ENCODE measurements at regions not wholly inside any gene's neighbourhood (a gene's known extent, or its start where the extent isn't known, plus 50 kb on each side); places are given as distances from the start of the nearest gene placed in this dataset.

GRCh38 chr11:20250644-20251247 lies 90.5 kb upstream of the DBX1 start:
- no peak for DNase-seq (ENCODE audit: low spot score)

GRCh38 chr11:20249796-20250195 lies 89.5 kb upstream of the DBX1 start:
- DNase-seq (ENCODE audit: low spot score) = no peak

GRCh38 chr11:20249378-20249777 lies 89.1 kb upstream of the DBX1 start:
- DNase-seq (ENCODE audit: low spot score) = no peak

DNA sequence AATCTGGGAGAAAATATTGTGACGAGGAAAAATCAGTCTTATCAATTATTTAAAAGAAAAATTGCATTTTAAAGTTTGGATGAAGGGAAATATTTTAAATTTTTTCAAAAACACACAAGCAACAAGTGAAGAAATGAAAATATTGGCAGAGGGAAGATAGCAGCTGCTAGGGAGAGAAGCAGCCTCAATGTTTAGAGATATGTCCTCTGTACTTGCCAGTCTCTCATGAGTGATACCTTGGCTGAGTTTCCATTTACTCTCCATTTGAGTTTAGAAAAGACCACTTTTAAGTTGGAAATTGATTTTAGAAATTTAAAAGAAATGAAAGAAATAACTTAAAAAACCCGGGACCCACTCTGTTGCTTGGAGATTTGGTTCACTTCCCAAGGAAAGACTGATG lies 88.6 kb upstream of the DBX1 start:
- DNase-seq (ENCODE audit: low spot score) = no peak

DNA sequence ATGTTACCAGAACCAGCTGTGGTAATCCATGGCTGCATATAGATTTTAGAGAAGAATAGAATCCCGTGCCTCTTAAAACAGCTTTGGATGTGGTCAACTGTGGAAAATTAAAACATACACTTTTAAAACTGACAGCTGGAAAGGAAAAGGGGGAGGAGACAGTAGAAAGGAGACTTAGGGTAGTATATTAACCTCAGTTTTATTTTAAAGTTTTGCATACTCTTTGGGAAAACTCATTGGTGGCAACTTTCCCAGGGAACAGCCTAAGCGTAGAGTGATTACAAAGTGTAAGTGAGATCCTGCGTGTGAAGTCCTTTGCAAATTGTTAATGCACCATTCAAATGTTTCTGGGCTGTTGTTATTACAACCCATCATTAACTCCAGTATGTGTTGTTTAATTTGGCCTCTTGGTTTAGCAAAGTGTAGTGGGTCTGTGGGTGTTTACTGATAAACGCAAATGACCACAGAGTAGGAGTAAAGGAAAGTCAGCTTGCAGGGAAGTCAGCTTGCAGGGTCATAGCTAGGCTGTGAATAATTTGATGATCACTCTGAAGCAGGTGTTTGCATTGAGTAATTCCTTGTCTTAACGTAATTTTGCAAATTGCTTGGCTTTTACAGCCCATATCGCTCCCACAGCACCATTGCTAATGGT lies 88.0 kb upstream of the DBX1 start:
- no peak for DNase-seq (ENCODE audit: low spot score)

- no peak for DNase-seq (ENCODE audit: low spot score)
These were observed 87.3 kb upstream of the DBX1 start for GRCh38 chr11:20247591-20248007.

DNA sequence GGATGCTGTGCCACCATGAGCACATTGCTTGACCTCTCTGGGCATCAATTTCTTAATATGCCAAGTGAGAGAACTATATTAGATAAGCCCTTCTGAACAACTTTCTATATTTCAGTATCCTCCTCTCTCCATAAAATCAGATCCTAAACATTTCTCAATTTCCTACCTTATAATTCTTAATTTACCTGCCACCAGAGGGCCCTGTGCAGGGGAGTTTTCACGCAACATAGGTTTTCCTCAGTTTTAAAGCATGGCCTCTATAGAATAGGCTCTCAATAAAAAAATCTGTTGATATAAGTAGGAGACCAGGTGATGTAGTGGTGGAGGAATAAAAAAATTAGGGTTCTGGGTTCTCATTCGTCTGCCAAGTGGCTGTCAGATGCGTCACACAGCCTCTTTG lies 83.7 kb upstream of the DBX1 start:
- no peak for DNase-seq (ENCODE audit: low spot score)

GRCh38 chr11:20238712-20239111 lies 78.4 kb upstream of the DBX1 start:
- DNase-seq (ENCODE audit: low spot score) = no peak

GRCh38 chr11:20235164-20235563 lies 74.9 kb upstream of the DBX1 start:
- DNase-seq (ENCODE audit: low spot score) = no peak

GRCh38 chr11:20227631-20228030 lies 67.4 kb upstream of the DBX1 start:
- no peak for DNase-seq (ENCODE audit: low spot score)

- no peak for DNase-seq (ENCODE audit: low spot score)
These were observed 66.7 kb upstream of the DBX1 start for GRCh38 chr11:20226933-20227332.

DNA sequence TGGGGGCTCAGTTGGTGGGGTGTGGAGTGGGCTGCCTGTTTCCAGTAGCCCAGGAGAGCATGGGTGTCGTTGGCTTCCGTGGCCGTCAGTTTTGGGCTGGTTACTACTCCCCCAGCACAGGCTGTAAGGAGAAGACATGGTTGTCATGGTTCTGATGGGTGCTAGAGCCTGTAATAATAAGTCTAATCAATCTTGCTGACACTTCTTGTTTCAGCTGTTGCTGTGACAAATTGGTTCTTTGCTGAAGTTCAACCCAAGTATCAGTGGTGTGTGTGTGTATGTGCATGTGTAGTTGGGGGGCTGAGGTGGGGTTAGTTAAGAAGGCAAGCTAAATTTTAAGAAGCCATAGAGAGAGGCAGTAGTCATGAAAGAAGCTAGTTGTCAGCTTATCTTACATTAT lies 61.3 kb upstream of the DBX1 start:
- DNase-seq (ENCODE audit: low spot score) = no peak

DNA sequence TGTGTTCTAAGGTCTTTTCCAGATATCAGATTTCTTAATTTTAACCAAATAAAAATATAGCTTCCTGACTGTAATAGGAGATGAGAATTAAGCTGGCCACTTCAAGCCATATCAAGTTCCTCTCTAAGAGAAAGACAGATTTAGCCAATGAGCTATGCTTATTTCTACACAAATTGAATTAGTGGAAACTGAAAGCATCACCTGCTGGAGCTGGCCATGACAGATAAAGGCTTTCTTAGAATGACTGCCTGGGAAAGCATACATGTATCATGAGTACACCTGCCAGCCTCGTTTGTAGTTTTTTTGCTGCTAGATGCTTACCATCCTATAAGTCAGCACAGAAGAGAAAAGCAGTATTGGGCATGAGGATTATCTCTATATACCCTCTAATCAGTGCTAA lies 53.5 kb upstream of the DBX1 start:
- no peak for DNase-seq (ENCODE audit: low spot score)

GRCh38 chr11:20211691-20212090 lies 51.4 kb upstream of the DBX1 start:
- no peak for DNase-seq (ENCODE audit: low spot score)
